WTC11 (cell line): ENCODE measurements at regions not wholly inside any gene's neighbourhood (a gene's known extent, or its start where the extent isn't known, plus 50 kb on each side); places are given as distances from the start of the nearest gene placed in this dataset.

Source experiments
- ATAC-seq: fragments of 200-7000 bp; cut with Tn5 transposase; 2 replicates; pipeline ENCODE4 v1.10.0; 2021; ENCODE audit warnings: mild to moderate bottlenecking, moderate library complexity
- CTCF ChIA-PET: fragments of 300-600 bp; sonication (Branson Sonifier 250); formaldehyde crosslinking; loops from one replicate; lab custom pipeline; 2021; ENCODE audit warnings: antibody characterized with exemption; lab: Charles Lee
- POLR2A ChIA-PET: fragments of 350-600 bp; sonication (Branson Sonifier 250); formaldehyde crosslinking; loops from one replicate; lab custom pipeline; 2021; ENCODE audit warnings: antibody characterized with exemption; lab: Charles Lee
- DNase-seq: peaks from one replicate; pipeline ENCODE4 v3.0.0; 2021; ENCODE audit warnings: low spot score
- H3K27ac Mint-ChIP-seq: 2 replicates; pipeline ENCODE4 v1.8.0; 2021; ENCODE audit warnings: mixed read lengths
- H3K27me3 Mint-ChIP-seq: 2 replicates; pipeline ENCODE4 v1.8.0; 2021; ENCODE audit warnings: low read depth, mild to moderate bottlenecking, moderate library complexity, mixed read lengths
- H3K36me3 Mint-ChIP-seq: 2 replicates; pipeline ENCODE4 v1.8.0; 2021; ENCODE audit warnings: mixed read lengths
- H3K4me1 Mint-ChIP-seq: 2 replicates; pipeline ENCODE4 v1.8.0; 2022; ENCODE audit warnings: mixed read lengths
- H3K4me3 Mint-ChIP-seq: 2 replicates; pipeline ENCODE4 v1.8.0; 2021; ENCODE audit warnings: mild to moderate bottlenecking, moderate library complexity, mixed read lengths
- H3K9me3 Mint-ChIP-seq: 2 replicates; pipeline ENCODE4 v1.8.0; 2021; ENCODE audit warnings: mixed read lengths
- ELF4 ChIP-seq: sonication (generic); formaldehyde crosslinking; IDR thresholded peaks from 2 replicates; pipeline ENCODE4 v1.8.1; 2022; ENCODE audit warnings: low read depth, mild to moderate bottlenecking, moderate library complexity, missing genetic modification reagents
- FOXJ3 ChIP-seq: sonication (generic); formaldehyde crosslinking; IDR thresholded peaks from 2 replicates; pipeline ENCODE4 v1.9.0; 2021; ENCODE audit warnings: missing genetic modification reagents, mild to moderate bottlenecking, borderline replicate concordance
- GABPB1 ChIP-seq: sonication (generic); formaldehyde crosslinking; IDR thresholded peaks from 2 replicates; pipeline ENCODE4 v1.8.1; 2023; ENCODE audit warnings: mild to moderate bottlenecking, missing genetic modification reagents
- GRHL2 ChIP-seq: fragments of 250-450 bp; sonication (Bioruptor Pico); IDR thresholded peaks from 2 replicates; pipeline ENCODE4 v1.8.0; 2022; ENCODE audit warnings: mild to moderate bottlenecking, moderate library complexity; ENCODE audit not compliant: insufficient replicate concordance, severe bottlenecking
- GTF2I ChIP-seq: fragments of 250-450 bp; sonication (Bioruptor Pico); conservative IDR thresholded peaks from 2 replicates; pipeline ENCODE4 v1.4.0; 2021; ENCODE audit warnings: mild to moderate bottlenecking
- HMGXB4 ChIP-seq: sonication (generic); formaldehyde crosslinking; IDR thresholded peaks from 2 replicates; pipeline ENCODE4 v1.8.1; 2023; ENCODE audit warnings: mild to moderate bottlenecking, moderate library complexity, missing genetic modification reagents
- NFATC4 ChIP-seq: fragments of 250-450 bp; sonication (Bioruptor Pico); IDR thresholded peaks from 2 replicates; pipeline ENCODE4 v1.9.0; 2021; ENCODE audit warnings: mild to moderate bottlenecking
- NR1H2 ChIP-seq: sonication (generic); formaldehyde crosslinking; IDR thresholded peaks from 2 replicates; pipeline ENCODE4 v1.9.0; 2021; ENCODE audit warnings: mild to moderate bottlenecking, moderate library complexity, missing genetic modification reagents
- SMAD3 ChIP-seq: sonication (generic); formaldehyde crosslinking; IDR thresholded peaks from 2 replicates; pipeline ENCODE4 v1.8.0; 2022; ENCODE audit warnings: missing genetic modification reagents, mild to moderate bottlenecking, borderline replicate concordance
- ZNF532 ChIP-seq: fragments of 250-450 bp; sonication (Bioruptor Pico); IDR thresholded peaks from 2 replicates; pipeline ENCODE4 v1.9.0; 2021; ENCODE audit warnings: mild to moderate bottlenecking, borderline replicate concordance
- ZSCAN18 ChIP-seq: fragments of 250-450 bp; sonication (Bioruptor Pico); IDR thresholded peaks from 2 replicates; pipeline ENCODE4 v2.1.2; 2022; ENCODE audit warnings: mild to moderate bottlenecking, moderate library complexity
- TF ChIP-seq, protein P1 (sequence below): sonication (generic); formaldehyde crosslinking; IDR thresholded peaks from 2 replicates; pipeline ENCODE4 v1.8.1; 2022; ENCODE audit warnings: mild to moderate bottlenecking, moderate library complexity, missing genetic modification reagents
- TF ChIP-seq, protein P2 (sequence below): sonication (generic); formaldehyde crosslinking; IDR thresholded peaks from 2 replicates; pipeline ENCODE4 v1.8.1; 2022; ENCODE audit warnings: mild to moderate bottlenecking, missing genetic modification reagents, moderate library complexity, borderline replicate concordance
- TF ChIP-seq, protein P3 (sequence below): sonication (generic); formaldehyde crosslinking; IDR thresholded peaks from 2 replicates; pipeline ENCODE4 v1.8.0; 2023; ENCODE audit warnings: missing genetic modification reagents
- TF ChIP-seq, protein P4 (sequence below): sonication (generic); formaldehyde crosslinking; IDR thresholded peaks from 2 replicates; pipeline ENCODE4 v1.8.0; 2022; ENCODE audit warnings: mild to moderate bottlenecking, missing genetic modification reagents

DNA sequence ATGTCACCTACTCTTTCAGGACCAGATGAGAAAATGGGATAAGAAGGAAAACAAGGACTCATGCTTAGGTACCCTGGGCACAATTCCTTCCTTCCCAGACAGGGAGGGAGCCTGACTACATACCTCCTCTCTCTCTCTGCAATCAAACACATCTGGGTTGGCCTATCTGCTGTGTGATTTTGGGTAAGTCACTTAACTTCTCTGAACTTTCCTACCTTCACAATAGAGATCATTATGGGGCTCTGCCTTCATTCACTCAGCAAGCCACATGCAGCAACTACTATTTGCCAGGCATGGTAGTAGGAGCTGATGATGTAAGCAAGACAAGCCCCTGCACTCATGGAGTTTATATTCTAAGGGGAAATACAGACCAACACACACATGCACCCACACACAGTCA, 251.2 kb downstream of the SHQ1 start:
- peaks cover 32% of the 10 kb centered on the region for H3K4me1 Mint-ChIP-seq
- no peak for TF ChIP-seq ZSCAN18 (CRISPR knock-in tag)
- TF ChIP-seq ZNF532 (CRISPR knock-in tag), result no peak
- TF ChIP-seq, protein P1, sequence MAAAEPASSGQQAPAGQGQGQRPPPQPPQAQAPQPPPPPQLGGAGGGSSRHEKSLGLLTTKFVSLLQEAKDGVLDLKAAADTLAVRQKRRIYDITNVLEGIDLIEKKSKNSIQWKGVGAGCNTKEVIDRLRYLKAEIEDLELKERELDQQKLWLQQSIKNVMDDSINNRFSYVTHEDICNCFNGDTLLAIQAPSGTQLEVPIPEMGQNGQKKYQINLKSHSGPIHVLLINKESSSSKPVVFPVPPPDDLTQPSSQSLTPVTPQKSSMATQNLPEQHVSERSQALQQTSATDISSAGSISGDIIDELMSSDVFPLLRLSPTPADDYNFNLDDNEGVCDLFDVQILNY (CRISPR knock-in tag), result no peak
- no peak for TF ChIP-seq GRHL2
- TF ChIP-seq GABPB1 (CRISPR knock-in tag), result no peak
- TF ChIP-seq GTF2I (CRISPR knock-in tag), result no peak
- TF ChIP-seq, protein P2, sequence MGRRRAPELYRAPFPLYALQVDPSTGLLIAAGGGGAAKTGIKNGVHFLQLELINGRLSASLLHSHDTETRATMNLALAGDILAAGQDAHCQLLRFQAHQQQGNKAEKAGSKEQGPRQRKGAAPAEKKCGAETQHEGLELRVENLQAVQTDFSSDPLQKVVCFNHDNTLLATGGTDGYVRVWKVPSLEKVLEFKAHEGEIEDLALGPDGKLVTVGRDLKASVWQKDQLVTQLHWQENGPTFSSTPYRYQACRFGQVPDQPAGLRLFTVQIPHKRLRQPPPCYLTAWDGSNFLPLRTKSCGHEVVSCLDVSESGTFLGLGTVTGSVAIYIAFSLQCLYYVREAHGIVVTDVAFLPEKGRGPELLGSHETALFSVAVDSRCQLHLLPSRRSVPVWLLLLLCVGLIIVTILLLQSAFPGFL (CRISPR knock-in tag), result no peak
- TF ChIP-seq NFATC4, result no peak
- TF ChIP-seq SMAD3 (CRISPR knock-in tag), result no peak
- no peak for TF ChIP-seq NR1H2
- TF ChIP-seq, protein P3, sequence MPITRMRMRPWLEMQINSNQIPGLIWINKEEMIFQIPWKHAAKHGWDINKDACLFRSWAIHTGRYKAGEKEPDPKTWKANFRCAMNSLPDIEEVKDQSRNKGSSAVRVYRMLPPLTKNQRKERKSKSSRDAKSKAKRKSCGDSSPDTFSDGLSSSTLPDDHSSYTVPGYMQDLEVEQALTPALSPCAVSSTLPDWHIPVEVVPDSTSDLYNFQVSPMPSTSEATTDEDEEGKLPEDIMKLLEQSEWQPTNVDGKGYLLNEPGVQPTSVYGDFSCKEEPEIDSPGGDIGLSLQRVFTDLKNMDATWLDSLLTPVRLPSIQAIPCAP (CRISPR knock-in tag), result no peak
- TF ChIP-seq, protein P4, sequence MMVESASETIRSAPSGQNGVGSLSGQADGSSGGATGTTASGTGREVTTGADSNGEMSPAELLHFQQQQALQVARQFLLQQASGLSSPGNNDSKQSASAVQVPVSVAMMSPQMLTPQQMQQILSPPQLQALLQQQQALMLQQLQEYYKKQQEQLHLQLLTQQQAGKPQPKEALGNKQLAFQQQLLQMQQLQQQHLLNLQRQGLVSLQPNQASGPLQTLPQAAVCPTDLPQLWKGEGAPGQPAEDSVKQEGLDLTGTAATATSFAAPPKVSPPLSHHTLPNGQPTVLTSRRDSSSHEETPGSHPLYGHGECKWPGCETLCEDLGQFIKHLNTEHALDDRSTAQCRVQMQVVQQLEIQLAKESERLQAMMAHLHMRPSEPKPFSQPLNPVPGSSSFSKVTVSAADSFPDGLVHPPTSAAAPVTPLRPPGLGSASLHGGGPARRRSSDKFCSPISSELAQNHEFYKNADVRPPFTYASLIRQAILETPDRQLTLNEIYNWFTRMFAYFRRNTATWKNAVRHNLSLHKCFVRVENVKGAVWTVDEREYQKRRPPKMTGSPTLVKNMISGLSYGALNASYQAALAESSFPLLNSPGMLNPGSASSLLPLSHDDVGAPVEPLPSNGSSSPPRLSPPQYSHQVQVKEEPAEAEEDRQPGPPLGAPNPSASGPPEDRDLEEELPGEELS (CRISPR knock-in tag), result no peak
- TF ChIP-seq ELF4 (CRISPR knock-in tag), result no peak
- TF ChIP-seq FOXJ3 (CRISPR knock-in tag), result no peak
- TF ChIP-seq HMGXB4 (CRISPR knock-in tag), result no peak
- ChIA-PET POLR2A (no interaction called here), CTCF (interaction anchor here (1.1 to 2.0 kb wide), 2 partner anchors 58 to 291 kb away, joined by 3 to 5 read pairs; partner anchors contain the start of gene GXYLT2)
- no peak overlapping the region for H3K4me3 Mint-ChIP-seq
- no peak for DNase-seq
- H3K9me3 Mint-ChIP-seq, result no peaks in the 10 kb centered on the region
- H3K27me3 Mint-ChIP-seq, result peaks cover 5% of the 10 kb centered on the region; the same call in 1 of the 2 replicates
- no peak overlapping the region for H3K27ac Mint-ChIP-seq
- no peaks in the 10 kb centered on the region for H3K36me3 Mint-ChIP-seq
- no peak for ATAC-seq
